ENCODE measurements at regions not wholly inside any gene's neighbourhood (a gene's known extent, or its start where the extent isn't known, plus 50 kb on each side); places are given as distances from the start of the nearest gene placed in this dataset.

DNA sequence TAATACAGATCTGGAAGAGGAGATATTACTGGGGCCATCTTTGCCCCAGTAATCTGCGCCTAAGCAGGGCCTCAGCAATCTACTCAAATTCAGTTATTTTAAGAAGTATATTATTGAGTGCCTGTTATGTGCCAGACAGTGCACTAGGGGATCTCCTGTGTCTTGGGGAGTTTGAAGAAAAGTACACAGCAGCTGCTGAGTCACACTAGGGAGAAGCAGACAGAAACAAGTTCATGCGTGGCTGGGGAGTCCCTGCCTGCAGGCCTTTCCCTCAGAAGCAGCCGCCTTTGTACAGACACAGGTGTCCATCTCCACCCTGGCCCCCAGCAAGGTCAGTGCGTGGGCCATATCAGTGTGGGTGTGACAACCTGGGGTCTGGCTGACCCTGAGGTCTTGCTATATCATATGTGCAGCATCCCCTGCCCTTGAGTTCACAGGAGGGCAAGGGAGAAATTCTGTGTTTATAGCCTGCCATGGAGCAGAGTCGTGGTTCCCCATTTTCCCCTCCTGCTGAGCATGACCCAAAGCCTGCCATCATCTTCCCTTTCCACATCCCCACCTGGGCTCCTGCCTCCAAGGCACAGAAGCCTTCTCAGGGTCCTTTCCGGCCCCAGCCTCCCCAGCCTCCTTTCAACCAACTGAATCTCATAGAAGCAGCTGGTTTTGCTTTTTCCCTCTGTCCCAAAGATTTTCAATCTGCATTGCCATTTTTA is 229.9 kb upstream of the SDK2 start:
- TF ChIP-seq, protein P1, sequence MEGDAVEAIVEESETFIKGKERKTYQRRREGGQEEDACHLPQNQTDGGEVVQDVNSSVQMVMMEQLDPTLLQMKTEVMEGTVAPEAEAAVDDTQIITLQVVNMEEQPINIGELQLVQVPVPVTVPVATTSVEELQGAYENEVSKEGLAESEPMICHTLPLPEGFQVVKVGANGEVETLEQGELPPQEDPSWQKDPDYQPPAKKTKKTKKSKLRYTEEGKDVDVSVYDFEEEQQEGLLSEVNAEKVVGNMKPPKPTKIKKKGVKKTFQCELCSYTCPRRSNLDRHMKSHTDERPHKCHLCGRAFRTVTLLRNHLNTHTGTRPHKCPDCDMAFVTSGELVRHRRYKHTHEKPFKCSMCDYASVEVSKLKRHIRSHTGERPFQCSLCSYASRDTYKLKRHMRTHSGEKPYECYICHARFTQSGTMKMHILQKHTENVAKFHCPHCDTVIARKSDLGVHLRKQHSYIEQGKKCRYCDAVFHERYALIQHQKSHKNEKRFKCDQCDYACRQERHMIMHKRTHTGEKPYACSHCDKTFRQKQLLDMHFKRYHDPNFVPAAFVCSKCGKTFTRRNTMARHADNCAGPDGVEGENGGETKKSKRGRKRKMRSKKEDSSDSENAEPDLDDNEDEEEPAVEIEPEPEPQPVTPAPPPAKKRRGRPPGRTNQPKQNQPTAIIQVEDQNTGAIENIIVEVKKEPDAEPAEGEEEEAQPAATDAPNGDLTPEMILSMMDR (IDR thresholded peaks at IDR 0.05; ENCODE audit: unreplicated experiment) = no peak
- Mint-ChIP-seq H3K27ac (ENCODE audit: unreplicated experiment) (no peak overlapping the region), H3K4me1 (ENCODE audit: unreplicated experiment) (no peaks in the 10 kb centered on the region), H3K9me3 (ENCODE audit: unreplicated experiment) (no peaks in the 10 kb centered on the region), H3K27me3 (ENCODE audit: unreplicated experiment) (peaks cover 2% of the 10 kb centered on the region), H3K36me3 (ENCODE audit: low read depth, unreplicated experiment) (no peaks in the 10 kb centered on the region), H3K4me3 (ENCODE audit: unreplicated experiment) (no peak overlapping the region)
- no peak for DNase-seq (ENCODE audit: low spot score)

DNA sequence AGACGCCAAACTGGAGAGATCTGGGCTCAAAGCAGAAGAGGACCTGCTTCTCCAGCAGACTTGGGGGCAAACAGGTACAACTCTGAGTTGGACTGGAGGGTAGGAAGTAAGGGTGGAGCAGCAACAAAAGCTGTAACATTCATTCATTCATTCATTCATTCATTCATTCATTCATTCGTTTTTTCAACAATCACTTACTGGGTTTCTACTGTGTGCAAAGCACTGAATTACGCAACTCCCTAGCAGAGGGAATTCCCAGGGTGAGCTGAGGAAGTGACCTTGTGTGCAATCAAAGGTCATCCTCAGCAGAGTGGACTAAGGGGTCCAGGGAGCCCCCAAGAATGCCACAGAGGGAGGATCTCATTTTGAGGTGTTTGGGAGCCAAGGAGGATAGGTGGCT is 231.1 kb upstream of the SDK2 start:
- Mint-ChIP-seq H3K36me3 (ENCODE audit: low read depth, unreplicated experiment) (no peaks in the 10 kb centered on the region), H3K9me3 (ENCODE audit: unreplicated experiment) (no peaks in the 10 kb centered on the region), H3K4me1 (ENCODE audit: unreplicated experiment) (no peaks in the 10 kb centered on the region), H3K27ac (ENCODE audit: unreplicated experiment) (no peak overlapping the region), H3K4me3 (ENCODE audit: unreplicated experiment) (no peak overlapping the region), H3K27me3 (ENCODE audit: unreplicated experiment) (peaks cover 5% of the 10 kb centered on the region)
- no peak for DNase-seq (ENCODE audit: low spot score)
- TF ChIP-seq, protein P1 (IDR thresholded peaks at IDR 0.05; ENCODE audit: unreplicated experiment) = no peak

DNA sequence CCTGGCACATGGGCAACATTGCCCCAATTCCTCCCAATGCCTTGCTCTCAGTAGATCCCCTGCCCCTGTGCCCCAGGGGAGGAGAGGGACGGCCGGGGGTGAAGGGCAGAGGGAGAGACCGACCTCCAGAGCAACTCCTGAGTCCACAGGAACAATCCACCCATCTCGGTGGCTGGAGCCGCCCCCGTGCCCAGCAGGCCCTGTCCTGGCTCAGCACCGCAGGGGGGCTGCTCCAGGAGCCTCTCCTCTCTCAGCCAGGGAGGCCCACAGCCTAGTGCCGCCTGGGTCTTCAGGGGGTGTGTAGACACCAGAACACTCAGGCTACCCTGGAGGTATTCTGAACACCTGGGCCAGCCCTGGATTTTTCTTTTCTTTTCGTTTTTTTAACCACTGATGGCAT is 233.7 kb upstream of the SDK2 start:
- Mint-ChIP-seq H3K27me3 (ENCODE audit: unreplicated experiment) (peaks cover 9% of the 10 kb centered on the region), H3K36me3 (ENCODE audit: low read depth, unreplicated experiment) (no peaks in the 10 kb centered on the region), H3K27ac (ENCODE audit: unreplicated experiment) (no peak overlapping the region), H3K4me3 (ENCODE audit: unreplicated experiment) (no peak overlapping the region), H3K9me3 (ENCODE audit: unreplicated experiment) (no peaks in the 10 kb centered on the region), H3K4me1 (ENCODE audit: unreplicated experiment) (no peaks in the 10 kb centered on the region)
- TF ChIP-seq, protein P1 (IDR thresholded peaks at IDR 0.05; ENCODE audit: unreplicated experiment) = no peak
- no peak for DNase-seq (ENCODE audit: low spot score)

DNA sequence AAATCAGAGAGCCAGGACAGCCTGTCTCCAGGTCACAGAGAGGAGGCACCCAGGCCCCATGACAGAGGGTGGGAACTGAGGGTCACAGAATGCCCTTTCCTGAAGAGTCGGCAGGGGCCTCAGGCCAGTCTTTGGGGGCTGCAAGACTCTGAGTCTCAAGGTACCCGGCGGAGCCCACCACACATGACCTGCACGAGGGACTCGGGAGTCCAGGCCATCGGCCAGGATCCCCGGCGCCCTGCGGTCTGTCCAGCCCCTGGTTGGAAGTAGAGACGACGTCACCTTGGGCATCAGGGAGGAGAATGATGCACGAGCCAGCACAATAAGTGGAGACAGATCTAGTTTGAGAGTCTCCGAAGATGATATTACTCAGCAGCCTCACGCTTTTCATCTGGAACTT is 234.7 kb upstream of the SDK2 start:
- no peak overlapping the region for H3K27ac Mint-ChIP-seq (ENCODE audit: unreplicated experiment)
- H3K27me3 Mint-ChIP-seq (ENCODE audit: unreplicated experiment) = peaks cover 9% of the 10 kb centered on the region
- H3K4me3 Mint-ChIP-seq (ENCODE audit: unreplicated experiment) = no peak overlapping the region
- H3K4me1 Mint-ChIP-seq (ENCODE audit: unreplicated experiment) = no peaks in the 10 kb centered on the region
- no peaks in the 10 kb centered on the region for H3K9me3 Mint-ChIP-seq (ENCODE audit: unreplicated experiment)
- TF ChIP-seq, protein P1 (IDR thresholded peaks at IDR 0.05; ENCODE audit: unreplicated experiment) = no peak
- no peak for DNase-seq (ENCODE audit: low spot score)
- no peaks in the 10 kb centered on the region for H3K36me3 Mint-ChIP-seq (ENCODE audit: low read depth, unreplicated experiment)

DNA sequence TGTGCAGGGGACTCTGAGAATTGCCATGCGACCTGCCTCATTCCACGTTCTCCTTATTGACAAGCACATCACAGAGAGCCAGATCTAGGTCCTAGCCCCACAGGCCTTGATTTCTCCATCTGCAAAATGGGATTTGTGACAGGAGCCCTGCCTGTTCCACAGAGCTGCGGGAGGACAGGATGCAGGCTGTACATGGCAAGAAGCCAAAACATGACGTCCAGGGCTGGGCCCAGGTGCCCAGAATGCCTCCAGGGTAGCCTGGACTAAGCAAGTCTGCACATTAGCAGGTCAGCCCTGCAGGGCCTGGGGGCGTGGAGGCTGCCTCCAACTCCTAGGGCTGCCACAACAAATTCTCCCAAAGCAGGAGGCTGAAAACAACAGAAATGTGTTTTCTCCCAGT is 235.7 kb upstream of the SDK2 start:
- Mint-ChIP-seq H3K27me3 (ENCODE audit: unreplicated experiment) (peaks cover 9% of the 10 kb centered on the region), H3K4me1 (ENCODE audit: unreplicated experiment) (no peaks in the 10 kb centered on the region), H3K36me3 (ENCODE audit: low read depth, unreplicated experiment) (no peaks in the 10 kb centered on the region), H3K4me3 (ENCODE audit: unreplicated experiment) (no peak overlapping the region), H3K9me3 (ENCODE audit: unreplicated experiment) (no peaks in the 10 kb centered on the region), H3K27ac (ENCODE audit: unreplicated experiment) (no peak overlapping the region)
- TF ChIP-seq, protein P1 (IDR thresholded peaks at IDR 0.05; ENCODE audit: unreplicated experiment) = no peak
- no peak for DNase-seq (ENCODE audit: low spot score)

Data from endothelial cell (in vitro differentiated cells).